Body of pancreas (tissue), 4 donors: ENCODE measurements at regions not wholly inside any gene's neighbourhood (a gene's known extent, or its start where the extent isn't known, plus 50 kb on each side); places are given as distances from the start of the nearest gene placed in this dataset.

Experiments
- CTCF ChIP-seq, 7 experiments: fragments of 450-650 bp in 4 of 7; fragments of 200-600 bp in 3 of 7; sonication (generic) in 3 of 7; IDR thresholded peaks; one replicate each; pipeline ENCODE4 v1.5.1; 2016 to 2019; ENCODE audit warnings: antibody characterized with exemption in 7 of 7
- POLR2A ChIP-seq, 3 donors: fragments of 450-650 bp; IDR thresholded peaks; one replicate each; pipeline ENCODE4 v1.6.1; 2016; ENCODE audit warnings: antibody characterized with exemption in 3 of 3, mild to moderate bottlenecking in 2 of 3

- no peak for TF ChIP-seq CTCF (IDR thresholded peaks at IDR 0.05)
- no peak for TF ChIP-seq POLR2A (IDR thresholded peaks at IDR 0.05)
These were observed 336.8 kb upstream of the MANEA start for GRCh38 chr6:95240514-95240913.
